GM21367 (cell line): ENCODE measurements at regions not wholly inside any gene's neighbourhood (a gene's known extent, or its start where the extent isn't known, plus 50 kb on each side); places are given as distances from the start of the nearest gene placed in this dataset.

Source experiments
- ATAC-seq: cut with Tn5 transposase; IDR thresholded peaks from one replicate; pipeline ENCODE4 v1.9.1; 2021; ENCODE audit not compliant: unreplicated experiment

DNA sequence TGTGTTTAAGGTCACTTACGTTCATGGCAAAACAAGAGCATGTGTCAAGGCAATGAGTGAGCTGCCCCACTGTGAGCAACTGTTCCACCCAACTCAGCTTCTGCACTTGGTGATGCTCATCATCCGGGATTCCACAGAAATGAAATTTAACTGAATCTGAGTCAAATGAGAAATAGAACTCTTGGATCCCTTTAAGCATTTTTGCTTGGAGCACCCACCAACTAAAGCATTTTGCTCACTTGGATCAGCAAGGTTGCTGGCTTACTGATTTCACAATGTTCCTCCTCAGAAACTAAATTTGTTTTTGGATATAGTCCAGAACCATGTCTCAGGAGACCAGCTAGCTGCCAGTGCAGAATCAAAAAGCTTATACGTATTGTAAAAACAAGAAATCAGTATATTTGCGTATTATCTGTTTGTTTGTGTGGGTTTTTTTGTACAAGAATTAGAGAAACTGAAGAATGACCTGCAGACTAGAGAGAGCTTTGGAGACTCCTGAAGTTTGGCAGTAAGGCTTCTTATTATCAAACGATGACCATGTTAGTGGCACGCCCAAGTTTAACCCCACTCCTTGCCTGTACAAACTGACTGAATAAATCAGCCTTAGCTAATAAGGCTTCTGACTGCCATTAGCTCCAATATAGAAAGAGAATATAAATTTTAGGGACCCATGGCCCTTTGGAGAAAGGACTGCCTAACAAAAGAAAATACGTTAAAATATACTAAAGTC lies 153.8 kb upstream of the FST start:
- ATAC-seq, result no peak

DNA sequence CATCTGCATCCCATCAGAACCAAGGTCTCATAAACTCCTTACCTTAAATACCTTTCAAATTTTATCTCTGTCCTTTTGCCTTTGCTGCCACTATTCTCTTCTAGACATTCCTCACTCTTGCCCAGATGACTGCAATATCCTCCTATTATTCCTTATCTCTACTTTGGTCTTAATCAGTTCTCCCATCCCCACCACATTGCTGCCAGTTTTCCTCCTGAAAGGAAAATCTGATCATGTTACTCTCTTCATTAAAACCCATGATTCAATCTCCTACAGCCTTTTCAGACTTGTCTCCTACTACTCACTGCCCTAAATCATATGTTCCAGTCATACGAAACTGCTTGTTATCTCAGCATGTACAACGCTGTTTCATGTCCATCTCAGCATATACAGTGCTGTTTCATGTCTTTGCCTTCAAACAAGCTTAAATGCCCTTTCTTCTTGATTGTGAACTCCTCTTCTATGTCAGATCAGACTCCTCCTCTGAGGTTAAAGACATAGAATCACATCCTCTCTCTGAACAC lies 152.6 kb upstream of the FST start:
- no peak for ATAC-seq

DNA sequence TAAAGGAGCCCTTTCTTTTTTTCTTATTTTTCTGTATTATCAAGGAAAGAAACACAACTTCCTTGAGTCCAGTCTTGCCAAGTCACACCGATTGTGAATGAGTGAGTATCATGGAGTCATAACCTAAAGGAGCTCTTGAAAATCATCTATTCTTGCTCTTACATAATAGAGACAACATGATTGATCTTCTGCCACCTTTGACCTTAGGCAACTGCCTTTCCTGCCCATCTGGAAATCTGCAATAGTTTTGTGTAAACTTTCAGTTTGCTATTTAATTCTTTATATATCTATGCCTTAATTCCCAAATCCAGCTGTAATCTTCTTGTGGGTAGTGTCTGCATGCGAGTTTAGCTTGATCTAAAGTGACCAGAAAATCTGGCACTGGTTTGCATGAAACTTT lies 149.9 kb upstream of the FST start:
- ATAC-seq, result no peak

DNA sequence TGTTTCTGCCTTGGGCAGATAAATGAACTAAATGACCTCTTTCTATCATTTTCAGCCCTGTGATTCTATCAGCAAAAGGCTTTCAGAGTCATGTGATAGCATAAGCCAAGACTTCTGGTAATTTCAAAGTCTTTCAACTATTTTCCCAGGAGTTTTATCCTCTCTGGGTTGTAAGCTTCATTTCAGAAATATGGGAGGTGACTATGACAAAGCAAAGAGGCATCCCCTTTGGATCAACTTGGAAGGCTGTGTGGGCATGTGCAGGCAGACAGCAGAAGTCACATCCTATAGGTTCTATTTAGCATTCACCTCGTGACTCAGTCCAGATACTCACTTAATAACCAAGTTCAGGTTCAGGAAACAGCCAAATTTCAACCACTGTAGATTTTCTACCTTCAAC lies 149.0 kb upstream of the FST start:
- ATAC-seq, result no peak

DNA sequence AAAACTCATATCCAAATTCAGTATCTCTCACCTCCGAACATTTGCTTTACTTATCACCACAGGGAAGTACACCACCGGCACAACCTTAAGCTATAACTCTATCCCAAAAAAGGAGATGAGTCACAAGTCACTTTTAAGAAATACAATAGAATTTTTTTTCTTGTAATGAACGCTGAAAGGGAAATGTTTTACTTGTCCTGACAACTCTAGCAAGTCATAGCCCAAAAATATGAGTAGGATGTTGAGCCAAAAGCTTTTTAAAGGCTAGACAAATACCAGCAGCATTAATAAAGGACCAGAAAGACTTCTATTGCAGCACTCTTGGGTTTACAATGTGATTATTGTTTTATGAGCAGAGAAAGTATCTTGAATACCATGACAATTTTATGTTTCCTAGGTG lies 147.3 kb upstream of the FST start:
- ATAC-seq, result no peak

DNA sequence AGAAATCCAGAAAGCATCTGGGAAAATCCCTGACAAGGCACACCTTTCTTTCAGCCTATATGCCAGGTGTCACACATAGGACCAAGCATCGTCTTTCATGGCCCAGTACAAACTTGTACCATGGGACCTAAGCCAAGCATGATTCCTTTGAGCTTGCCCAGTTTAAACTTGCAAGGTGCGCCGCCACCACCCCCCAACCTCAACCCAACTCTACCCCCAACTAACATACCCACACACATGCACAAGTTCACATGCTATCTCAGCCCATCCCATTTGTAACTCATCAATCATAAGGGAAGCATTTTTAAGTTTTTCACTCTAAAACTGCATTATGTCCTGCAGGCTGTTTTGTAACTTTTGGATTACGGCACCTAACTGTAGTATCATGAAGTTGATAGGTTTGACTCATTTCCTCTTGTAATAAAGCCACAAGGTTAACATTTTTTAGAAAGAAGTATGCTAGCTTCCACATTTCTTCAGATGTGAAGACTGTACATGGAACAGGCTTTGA lies 145.9 kb upstream of the FST start:
- ATAC-seq, result no peak

DNA sequence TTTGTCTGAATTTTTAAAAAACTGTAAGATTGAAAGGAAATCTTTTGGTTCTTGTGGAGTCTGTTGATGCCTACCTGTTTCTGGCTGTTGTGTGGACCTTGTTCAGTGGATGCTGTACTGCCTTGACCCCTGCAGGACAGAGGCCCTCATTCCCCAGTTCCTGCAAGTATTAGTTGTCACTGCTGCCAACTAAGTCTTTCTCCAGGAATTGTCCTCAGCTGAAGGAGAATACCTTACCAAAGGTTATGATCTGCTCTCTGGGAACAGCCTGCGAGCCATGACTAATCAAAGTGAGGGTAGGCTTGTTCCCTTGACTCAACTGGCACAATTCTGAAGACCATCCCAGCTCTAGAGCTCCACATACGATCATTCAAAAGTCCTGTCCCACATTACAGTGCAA lies 145.3 kb upstream of the FST start:
- no peak for ATAC-seq

DNA sequence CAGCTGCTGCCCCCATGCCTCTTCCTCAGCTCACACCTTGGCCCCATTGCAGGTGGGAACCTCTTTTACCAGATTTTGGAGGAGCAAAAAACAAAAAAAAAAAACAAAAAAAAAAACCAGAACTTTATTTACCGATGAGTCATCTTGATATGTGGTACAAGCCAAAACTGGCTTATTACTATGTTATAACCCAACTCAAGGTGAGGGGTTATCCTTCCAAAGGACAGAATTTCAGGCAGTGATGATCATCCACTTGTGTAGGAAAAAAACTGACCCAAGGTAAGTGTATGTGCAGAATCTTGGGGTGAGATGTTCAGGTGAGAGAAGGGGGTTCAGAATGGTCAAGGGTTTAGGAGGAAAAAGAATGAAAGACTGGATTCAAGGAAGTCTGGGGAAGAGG lies 142.6 kb upstream of the FST start:
- ATAC-seq, result no peak

DNA sequence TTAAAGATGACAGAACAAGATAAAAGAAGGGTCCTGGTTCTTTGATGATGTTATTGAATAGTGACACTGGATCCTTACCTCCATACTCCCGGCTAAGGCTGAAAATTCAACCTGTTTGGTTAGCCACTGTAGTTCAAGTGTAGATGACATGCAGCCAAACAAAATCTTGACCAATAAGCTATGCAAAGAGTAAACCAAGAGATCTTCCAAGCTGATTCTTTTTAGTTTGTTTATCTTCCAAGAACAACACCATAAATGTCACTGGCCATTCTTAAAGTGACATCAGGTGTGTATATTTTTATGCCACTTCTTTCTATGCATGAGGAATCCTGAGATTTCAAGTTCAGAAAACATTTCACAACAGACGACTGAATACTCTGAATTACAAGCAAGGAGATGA lies 141.5 kb upstream of the FST start:
- ATAC-seq, result no peak

DNA sequence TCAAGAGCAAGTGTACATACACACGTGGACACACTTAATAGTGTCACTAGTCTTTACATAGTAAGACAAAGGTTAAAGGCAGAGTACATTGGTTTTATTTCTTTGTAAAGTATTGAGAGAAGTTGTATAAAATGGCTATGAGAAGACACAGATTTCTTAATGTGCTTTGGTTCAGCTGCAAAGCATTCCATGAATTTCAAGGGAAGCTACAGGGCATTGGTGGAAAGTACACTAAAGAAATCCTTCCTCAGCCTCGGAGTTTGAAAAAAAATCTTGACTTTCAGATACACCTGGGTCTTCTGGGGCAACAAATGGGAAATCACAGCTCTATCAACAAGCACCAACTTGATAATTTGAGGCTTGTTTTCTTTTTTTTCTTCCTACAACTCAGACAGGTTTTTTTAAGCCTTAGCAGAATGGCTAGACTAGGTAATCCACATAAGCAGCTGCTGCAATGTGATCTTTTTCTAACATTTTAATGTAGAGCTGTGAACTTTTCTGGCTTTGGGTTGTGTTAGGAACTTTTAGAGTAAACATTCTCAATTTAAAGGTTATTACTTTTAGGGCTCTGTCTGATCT lies 140.4 kb upstream of the FST start:
- no peak for ATAC-seq

DNA sequence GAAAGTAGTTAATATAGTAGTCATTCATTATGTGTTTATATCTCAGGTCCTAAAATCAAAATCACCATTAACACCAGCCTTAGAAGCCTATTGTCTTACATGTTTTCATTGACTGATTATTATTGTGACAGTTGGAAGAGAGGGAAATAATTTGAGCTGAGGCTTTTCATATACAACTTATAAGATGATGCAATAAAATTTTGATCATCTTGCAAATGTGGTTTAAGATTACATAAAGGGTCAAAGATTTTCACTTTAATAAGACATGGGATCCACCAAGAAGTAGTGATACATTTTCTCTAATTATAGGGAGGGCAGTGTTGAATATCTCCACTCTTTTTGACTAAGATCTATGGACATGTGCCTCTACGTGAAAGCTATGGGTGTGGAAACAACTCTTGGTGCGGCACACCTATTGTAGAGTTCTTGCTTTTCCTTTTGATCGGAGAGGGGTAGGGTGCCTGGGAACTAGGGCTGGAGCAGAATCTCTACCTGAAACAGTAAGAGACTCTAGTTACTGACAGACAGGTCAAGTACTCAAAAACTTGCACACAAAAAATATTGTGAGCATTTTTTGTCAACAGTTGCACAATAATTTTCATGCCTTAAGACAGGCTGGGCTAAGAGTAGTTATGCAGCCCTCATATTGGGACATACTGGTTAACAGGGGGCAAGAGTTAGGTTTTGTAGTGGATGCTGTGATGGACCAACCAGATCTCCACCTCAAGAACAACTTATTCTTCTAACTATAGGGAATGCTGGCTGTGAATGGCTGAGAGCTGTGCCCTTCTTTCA lies 139.3 kb upstream of the FST start:
- ATAC-seq, result no peak

DNA sequence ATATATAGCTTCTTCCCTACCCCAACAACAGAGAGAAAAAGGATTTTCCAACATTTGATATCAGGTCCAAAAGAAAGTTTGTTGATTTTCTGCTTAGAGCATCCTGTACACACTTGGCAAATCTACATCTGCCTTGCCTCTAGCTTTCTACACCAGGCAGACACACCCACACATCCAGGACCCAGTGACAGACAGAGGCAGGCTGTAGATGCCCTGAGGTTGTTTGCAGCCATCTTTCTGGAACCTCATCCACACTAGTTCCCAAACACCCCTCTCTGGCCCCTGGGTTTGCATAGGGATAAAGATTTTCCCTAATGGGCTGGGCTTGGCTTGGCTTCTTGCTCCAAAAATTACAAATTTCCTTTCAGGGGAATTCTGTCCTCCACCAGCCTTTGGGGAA lies 138.2 kb upstream of the FST start:
- ATAC-seq, result no peak

DNA sequence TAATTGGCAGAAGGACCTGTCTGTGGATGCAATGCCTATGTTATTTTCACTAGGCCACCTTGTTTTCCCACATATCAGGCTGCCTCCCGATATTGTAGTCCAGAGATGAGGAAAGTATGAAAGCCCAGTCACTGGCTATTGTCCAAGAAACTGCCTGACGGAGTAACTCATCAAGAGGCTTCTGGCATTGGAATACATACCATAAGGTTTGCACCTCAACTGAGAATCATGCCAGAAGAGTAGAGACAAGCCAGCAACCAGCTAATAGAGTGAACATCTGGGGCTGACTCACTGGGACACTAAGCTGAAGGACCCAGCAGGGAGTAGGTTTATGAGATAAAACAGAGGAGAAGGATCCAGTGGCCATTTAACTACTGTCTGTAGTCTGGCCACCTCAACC lies 137.2 kb upstream of the FST start:
- no peak for ATAC-seq

DNA sequence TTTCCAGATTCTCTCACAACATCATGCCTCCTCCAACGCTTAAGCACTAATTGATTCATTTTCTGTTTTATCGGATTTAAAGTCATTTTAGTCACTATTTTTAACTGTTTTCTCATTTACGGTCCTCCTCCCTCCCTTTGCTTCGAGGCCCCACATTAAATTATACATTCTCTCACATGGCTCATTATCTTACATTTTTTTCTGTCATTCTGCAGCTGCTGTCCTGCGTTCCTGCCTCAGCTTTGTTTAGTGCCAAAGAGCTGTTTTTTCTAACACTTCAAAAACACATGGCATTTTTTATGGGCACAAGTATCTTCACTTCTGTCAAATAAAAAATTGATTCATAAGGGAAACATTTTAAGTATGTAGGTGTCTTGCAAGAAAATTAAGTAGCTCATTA lies 130.1 kb upstream of the FST start:
- ATAC-seq, result no peak

DNA sequence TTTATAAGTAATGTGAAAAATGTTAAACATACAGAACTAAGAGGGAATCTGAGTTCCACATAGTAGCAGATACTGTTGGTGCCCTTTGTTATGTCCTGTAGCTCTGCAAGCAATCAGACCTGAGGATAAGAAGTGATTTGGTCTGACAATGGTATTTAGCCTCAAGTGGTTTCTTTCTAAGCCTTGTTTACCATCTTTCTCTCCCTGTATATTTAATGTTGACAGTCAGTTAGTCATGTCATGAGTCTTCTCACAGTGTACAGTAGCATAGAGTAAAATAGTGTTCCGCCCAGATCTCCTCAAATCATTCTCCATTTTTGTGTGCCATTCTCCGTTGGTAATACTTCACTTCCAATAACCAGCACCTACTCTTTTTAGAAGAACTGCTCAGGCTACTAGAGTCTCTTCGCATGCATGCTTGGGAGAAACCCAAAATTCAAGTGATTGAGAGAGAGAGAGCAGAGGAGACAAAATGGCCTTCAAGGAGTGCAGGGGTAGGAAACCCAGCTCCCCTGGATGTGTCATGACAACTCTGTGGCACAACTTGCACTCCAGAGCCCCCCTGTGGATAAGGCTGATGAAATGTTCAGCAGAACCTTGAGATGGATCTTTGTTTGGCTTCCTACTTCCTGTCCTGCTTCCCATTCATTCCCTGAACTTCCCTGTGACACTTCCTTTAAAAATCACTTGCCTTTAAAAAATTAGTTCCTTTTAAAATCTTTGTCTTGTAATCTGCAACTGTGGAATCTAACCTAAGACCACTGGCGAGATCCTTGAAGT lies 129.2 kb upstream of the FST start:
- no peak for ATAC-seq

DNA sequence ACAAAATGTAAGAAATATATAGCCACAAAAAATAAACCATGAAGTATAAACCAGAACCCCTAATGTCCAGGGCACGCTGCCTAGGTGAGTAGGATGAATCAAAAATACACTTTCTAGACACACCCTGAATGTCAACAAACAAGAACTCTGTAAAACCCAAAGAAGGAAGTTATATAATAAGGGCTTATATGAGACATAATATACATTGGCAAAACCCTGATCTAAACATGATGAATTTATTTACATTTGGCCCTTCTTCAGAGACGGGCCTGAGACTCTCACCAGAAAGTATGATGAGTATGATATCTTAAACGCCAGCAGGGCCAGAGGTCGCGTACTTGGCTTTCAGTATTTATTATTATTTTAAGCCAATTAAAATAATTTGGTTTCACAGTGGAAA lies 125.1 kb upstream of the FST start:
- no peak for ATAC-seq

DNA sequence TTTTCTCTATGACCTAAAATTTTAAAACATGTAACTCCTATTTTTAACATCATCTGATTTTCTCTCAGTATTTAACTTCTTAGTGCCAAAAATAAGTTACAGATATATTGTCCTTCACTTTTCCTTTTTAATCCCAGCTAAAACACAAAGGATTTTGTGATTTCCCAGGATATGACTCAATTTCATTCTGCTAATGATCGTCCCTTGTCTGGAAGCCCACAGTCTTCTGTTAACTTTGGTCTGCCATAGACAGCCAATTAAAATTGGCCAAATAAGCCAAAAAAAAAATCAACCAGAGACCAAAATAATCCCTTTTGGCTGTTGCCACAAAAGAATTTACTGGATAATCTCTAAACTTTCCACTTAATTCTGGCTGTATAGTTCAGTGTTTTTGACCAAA lies 124.5 kb upstream of the FST start:
- no peak for ATAC-seq

DNA sequence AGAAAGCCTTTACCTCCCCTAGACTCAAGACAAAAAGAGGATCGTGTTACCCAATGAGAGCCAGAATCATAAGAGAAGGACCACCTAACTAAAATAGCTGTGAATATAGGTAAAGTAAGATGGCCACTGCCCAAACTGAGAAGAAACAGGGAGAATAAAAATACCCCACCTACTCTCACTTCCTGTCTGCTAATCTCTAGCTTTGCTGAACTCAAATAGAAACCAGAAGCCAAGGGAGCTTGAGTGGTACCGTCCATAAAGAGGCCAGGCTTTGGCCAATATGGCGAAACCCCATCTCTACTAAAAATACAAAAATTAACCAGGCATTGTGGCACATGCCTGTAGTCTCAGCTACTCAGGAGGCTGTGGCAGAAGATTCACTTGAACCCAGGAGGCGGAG lies 123.0 kb upstream of the FST start:
- no peak for ATAC-seq

DNA sequence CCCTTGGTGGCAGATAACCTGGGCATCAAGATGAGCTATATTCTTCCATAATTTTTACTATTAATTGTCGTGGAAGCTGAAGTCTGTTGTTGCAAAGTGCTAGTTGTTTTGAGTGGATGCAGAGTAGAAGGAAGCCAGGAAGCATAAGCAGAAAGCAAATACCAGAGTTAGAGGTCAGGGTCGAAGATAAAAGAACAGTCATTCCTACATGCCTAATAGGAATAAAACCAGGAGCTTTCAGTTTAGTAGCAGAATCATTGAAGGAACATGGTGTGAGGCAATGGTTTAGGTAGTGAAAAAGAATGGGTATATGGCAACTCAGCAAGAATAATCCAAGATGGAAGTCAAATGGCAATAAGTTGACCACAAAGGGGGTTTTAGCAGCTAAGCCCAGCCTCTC lies 121.6 kb upstream of the FST start:
- ATAC-seq, result no peak

DNA sequence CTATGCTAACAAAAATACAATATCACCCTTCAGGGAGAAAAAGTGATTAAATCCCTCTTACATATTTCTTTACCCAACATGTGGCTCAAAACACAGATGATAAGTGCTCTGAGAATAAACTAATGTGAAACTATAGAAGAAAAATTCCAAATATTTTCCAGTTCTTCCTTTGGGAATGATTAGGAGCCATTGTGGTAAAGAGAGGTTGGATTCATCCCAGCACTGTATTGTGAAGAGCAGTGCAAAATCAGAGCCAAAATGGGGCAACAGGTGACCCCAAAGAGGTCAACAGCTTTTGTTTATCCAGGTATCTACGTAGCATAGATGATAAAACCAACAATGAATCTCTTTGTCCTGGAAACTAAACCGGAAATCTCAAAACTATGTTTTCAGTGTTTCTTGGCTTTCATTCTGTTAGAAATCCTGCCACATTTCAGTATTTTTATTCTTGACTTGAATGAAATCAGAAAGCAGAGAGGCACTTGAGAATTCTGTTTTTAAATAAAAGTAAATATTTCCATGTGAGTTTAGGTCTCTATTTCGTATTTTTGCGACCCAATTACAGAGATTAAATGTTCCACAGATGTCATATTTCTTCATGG lies 120.4 kb upstream of the FST start:
- ATAC-seq, result no peak

DNA sequence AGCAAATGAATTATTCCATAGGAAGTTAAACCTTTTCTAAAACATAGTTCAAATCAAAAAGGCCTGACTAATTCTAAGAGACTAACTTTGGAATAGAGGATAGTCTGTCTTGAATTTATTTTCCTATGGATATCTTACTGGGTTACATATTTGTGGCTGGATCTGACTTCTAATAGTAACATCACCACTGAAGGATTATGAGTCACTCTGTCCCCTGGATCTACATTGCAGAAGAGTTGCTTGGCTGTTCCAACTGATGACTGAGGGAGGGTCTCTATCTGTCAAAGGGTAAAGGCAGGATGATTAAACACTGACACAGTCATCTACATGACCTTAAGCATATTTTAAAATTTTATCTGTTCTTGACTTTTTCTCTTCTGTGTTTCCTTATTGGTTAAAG lies 119.6 kb upstream of the FST start:
- no peak for ATAC-seq
